ENCODE measurements at regions not wholly inside any gene's neighbourhood (a gene's known extent, or its start where the extent isn't known, plus 50 kb on each side); places are given as distances from the start of the nearest gene placed in this dataset.
"Not testable (repeated sequence)": the region's sequence is repeated elsewhere in the genome, so short reads cannot be mapped to it uniquely, and the experiment has no call there.

GRCh38 chr17:20668868-20669267 lies 89.3 kb downstream of the CDRT15L2 start:
- TF ChIP-seq, protein P1, sequence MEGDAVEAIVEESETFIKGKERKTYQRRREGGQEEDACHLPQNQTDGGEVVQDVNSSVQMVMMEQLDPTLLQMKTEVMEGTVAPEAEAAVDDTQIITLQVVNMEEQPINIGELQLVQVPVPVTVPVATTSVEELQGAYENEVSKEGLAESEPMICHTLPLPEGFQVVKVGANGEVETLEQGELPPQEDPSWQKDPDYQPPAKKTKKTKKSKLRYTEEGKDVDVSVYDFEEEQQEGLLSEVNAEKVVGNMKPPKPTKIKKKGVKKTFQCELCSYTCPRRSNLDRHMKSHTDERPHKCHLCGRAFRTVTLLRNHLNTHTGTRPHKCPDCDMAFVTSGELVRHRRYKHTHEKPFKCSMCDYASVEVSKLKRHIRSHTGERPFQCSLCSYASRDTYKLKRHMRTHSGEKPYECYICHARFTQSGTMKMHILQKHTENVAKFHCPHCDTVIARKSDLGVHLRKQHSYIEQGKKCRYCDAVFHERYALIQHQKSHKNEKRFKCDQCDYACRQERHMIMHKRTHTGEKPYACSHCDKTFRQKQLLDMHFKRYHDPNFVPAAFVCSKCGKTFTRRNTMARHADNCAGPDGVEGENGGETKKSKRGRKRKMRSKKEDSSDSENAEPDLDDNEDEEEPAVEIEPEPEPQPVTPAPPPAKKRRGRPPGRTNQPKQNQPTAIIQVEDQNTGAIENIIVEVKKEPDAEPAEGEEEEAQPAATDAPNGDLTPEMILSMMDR (IDR thresholded peaks at IDR 0.05 in 4 of 5, conservative IDR thresholded peaks at IDR 0.05 in 1 of 5), result not testable (repeated sequence)
- not testable (repeated sequence) for TF ChIP-seq POLR2A (IDR thresholded peaks at IDR 0.05)
